ENCODE measurements at regions not wholly inside any gene's neighbourhood (a gene's known extent, or its start where the extent isn't known, plus 50 kb on each side); places are given as distances from the start of the nearest gene placed in this dataset.

- TF ChIP-seq NR2C2 (IDR thresholded peaks at IDR 0.05; ENCODE audit: borderline replicate concordance, control insufficient read depth, insufficient read length, low read depth) (no peak), NRF1 (conservative IDR thresholded peaks at IDR 0.05; ENCODE audit: low read depth, low read length) (no peak), CREB1 (IDR thresholded peaks at IDR 0.05; ENCODE audit: low read depth) (no peak), ZNF217 (IDR thresholded peaks at IDR 0.05) (no peak)
- TF ChIP-seq, protein P1, sequence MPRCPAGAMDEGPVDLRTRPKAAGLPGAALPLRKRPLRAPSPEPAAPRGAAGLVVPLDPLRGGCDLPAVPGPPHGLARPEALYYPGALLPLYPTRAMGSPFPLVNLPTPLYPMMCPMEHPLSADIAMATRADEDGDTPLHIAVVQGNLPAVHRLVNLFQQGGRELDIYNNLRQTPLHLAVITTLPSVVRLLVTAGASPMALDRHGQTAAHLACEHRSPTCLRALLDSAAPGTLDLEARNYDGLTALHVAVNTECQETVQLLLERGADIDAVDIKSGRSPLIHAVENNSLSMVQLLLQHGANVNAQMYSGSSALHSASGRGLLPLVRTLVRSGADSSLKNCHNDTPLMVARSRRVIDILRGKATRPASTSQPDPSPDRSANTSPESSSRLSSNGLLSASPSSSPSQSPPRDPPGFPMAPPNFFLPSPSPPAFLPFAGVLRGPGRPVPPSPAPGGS (IDR thresholded peaks at IDR 0.05; ENCODE audit: borderline replicate concordance, insufficient read depth, low read depth, low read length, poor library complexity, severe bottlenecking): no peak
- Histone ChIP-seq H4K20me1 (ENCODE audit: control insufficient read depth, insufficient read depth) (no peaks in the 10 kb centered on the region), H3K9me3 (replicated peaks; ENCODE audit: control insufficient read depth, insufficient read depth, low read length) (no peaks in the 10 kb centered on the region), H3K9ac (ENCODE audit: control insufficient read depth, insufficient read depth, low read length) (no peak overlapping the region), H3K27ac (ENCODE audit: control insufficient read depth, insufficient read depth) (no peak overlapping the region), H3K4me3 (no peak overlapping the region), H3K4me2 (ENCODE audit: control insufficient read depth, insufficient read depth) (no peak overlapping the region), H3K27me3 (replicated peaks in 1 of 2; ENCODE audit: control insufficient read depth in 2 of 2, insufficient read depth in 2 of 2, low read length in 1 of 2) (no peaks in the 10 kb centered on the region; a peak in 1 of 4 replicates), H2AFZ (ENCODE audit: control insufficient read depth, low read depth, low read length) (no peak overlapping the region), H3K4me1 (ENCODE audit: control insufficient read depth, insufficient read depth, low read length) (no peaks in the 10 kb centered on the region), H3K36me3 (ENCODE audit: control insufficient read depth in 2 of 2, insufficient read depth in 2 of 2, low read length in 1 of 2) (no peaks in the 10 kb centered on the region), H3K79me2 (ENCODE audit: control insufficient read depth, insufficient read depth, low read length) (no peaks in the 10 kb centered on the region)
- no peak for DNase-seq (ENCODE audit: low read depth, low spot score)
- ChIA-PET RAD21 (ENCODE audit: unreplicated experiment) (no interaction called here), POLR2A (no interaction called here), CTCF (no interaction called here), SMC1A (ENCODE audit: uncharacterized antibody, unreplicated experiment) (no interaction called here)
- in situ Hi-C loops (cut with MboI): no loop called here
- ATAC-seq: no peak
- intact Hi-C loops (cut with micrococcal nuclease; ENCODE audit: unreplicated experiment): no loop called here
- 0% methylated on average over 1 of the region's 1 CpG for WGBS (ENCODE audit: insufficient coverage, insufficient replicate concordance, low lambda C conversion rate, missing lambda C conversion rate)
- BruUV-seq (replicated peaks): no TSS peak
- FAIRE-seq: no peak
Observed at GRCh38 chr15:61794276-61794675, 266.0 kb downstream of the VPS13C start.

GRCh38 chr15:61784734-61785133, 275.5 kb downstream of the VPS13C start:
- Histone ChIP-seq H3K9me3 (replicated peaks; ENCODE audit: control insufficient read depth, insufficient read depth, low read length) (no peaks in the 10 kb centered on the region), H3K4me1 (ENCODE audit: control insufficient read depth, insufficient read depth, low read length) (no peaks in the 10 kb centered on the region), H3K36me3 (ENCODE audit: control insufficient read depth in 2 of 2, insufficient read depth in 2 of 2, low read length in 1 of 2) (no peaks in the 10 kb centered on the region), H3K27me3 (replicated peaks in 1 of 2; ENCODE audit: control insufficient read depth in 2 of 2, insufficient read depth in 2 of 2, low read length in 1 of 2) (no peaks in the 10 kb centered on the region), H2AFZ (ENCODE audit: control insufficient read depth, low read depth, low read length) (no peak overlapping the region), H4K20me1 (ENCODE audit: control insufficient read depth, insufficient read depth) (no peaks in the 10 kb centered on the region), H3K4me2 (ENCODE audit: control insufficient read depth, insufficient read depth) (no peak overlapping the region), H3K27ac (ENCODE audit: control insufficient read depth, insufficient read depth) (no peak overlapping the region), H3K9ac (ENCODE audit: control insufficient read depth, insufficient read depth, low read length) (no peak overlapping the region), H3K79me2 (ENCODE audit: control insufficient read depth, insufficient read depth, low read length) (no peaks in the 10 kb centered on the region), H3K4me3 (no peak overlapping the region)
- WGBS (ENCODE audit: insufficient coverage, insufficient replicate concordance, low lambda C conversion rate, missing lambda C conversion rate): 22% methylated on average over 4 of the region's 4 CpGs
- in situ Hi-C loops (cut with MboI): no loop called here
- BruUV-seq (replicated peaks): no TSS peak
- POLR2A ChIA-PET: no interaction called here
- CTCF ChIA-PET: no interaction called here
- SMC1A ChIA-PET (ENCODE audit: uncharacterized antibody, unreplicated experiment): no interaction called here
- no peak for TF ChIP-seq NKRF (conservative IDR thresholded peaks at IDR 0.05)
- TF ChIP-seq, protein P2, sequence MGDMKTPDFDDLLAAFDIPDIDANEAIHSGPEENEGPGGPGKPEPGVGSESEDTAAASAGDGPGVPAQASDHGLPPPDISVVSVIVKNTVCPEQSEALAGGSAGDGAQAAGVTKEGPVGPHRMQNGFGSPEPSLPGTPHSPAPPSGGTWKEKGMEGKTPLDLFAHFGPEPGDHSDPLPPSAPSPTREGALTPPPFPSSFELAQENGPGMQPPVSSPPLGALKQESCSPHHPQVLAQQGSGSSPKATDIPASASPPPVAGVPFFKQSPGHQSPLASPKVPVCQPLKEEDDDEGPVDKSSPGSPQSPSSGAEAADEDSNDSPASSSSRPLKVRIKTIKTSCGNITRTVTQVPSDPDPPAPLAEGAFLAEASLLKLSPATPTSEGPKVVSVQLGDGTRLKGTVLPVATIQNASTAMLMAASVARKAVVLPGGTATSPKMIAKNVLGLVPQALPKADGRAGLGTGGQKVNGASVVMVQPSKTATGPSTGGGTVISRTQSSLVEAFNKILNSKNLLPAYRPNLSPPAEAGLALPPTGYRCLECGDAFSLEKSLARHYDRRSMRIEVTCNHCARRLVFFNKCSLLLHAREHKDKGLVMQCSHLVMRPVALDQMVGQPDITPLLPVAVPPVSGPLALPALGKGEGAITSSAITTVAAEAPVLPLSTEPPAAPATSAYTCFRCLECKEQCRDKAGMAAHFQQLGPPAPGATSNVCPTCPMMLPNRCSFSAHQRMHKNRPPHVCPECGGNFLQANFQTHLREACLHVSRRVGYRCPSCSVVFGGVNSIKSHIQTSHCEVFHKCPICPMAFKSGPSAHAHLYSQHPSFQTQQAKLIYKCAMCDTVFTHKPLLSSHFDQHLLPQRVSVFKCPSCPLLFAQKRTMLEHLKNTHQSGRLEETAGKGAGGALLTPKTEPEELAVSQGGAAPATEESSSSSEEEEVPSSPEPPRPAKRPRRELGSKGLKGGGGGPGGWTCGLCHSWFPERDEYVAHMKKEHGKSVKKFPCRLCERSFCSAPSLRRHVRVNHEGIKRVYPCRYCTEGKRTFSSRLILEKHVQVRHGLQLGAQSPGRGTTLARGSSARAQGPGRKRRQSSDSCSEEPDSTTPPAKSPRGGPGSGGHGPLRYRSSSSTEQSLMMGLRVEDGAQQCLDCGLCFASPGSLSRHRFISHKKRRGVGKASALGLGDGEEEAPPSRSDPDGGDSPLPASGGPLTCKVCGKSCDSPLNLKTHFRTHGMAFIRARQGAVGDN (IDR thresholded peaks at IDR 0.05): no peak
- no peak for DNase-seq (ENCODE audit: low read depth, low spot score)
- ATAC-seq: no peak
- intact Hi-C loops (cut with micrococcal nuclease; ENCODE audit: unreplicated experiment): no loop called here
- FAIRE-seq: no peak
- RAD21 ChIA-PET (ENCODE audit: unreplicated experiment): no interaction called here
